ENCODE measurements at regions not wholly inside any gene's neighbourhood (a gene's known extent, or its start where the extent isn't known, plus 50 kb on each side); places are given as distances from the start of the nearest gene placed in this dataset.

GRCh38 chr10:52703898-52704297 is 68.7 kb downstream of the MBL2 start:
- no peak for TF ChIP-seq CTCF (IDR thresholded peaks at IDR 0.05; ENCODE audit: low read length, missing control alignments)
- no peak for DNase-seq (ENCODE audit: low read depth)

GRCh38 chr10:52706332-52707070 is 66.1 kb downstream of the MBL2 start:
- TF ChIP-seq CTCF (IDR thresholded peaks at IDR 0.05; ENCODE audit: low read length, missing control alignments) = no peak
- no peak overlapping the region for H3K4me3 ChIP-seq (replicated peaks; ENCODE audit: low read depth, low read length)
- peak; percentile 14 for DNase-seq (ENCODE audit: low read depth)

More at GRCh38 chr10:52703898-52704297, 68.7 kb downstream of the MBL2 start:
- no peak overlapping the region for H3K4me3 ChIP-seq (replicated peaks; ENCODE audit: low read depth, low read length)
